GM12865 (cell line): ENCODE measurements at regions not wholly inside any gene's neighbourhood (a gene's known extent, or its start where the extent isn't known, plus 50 kb on each side); places are given as distances from the start of the nearest gene placed in this dataset.

Experiments
- DNase-seq: peaks from one replicate; pipeline ENCODE4 v3.0.0; 2010; ENCODE audit warnings: low read depth
- H3K4me3 ChIP-seq: 2 replicates; pipeline ENCODE4 v1.5.1; 2011; ENCODE audit warnings: mild to moderate bottlenecking, low read depth, low read length, control low read depth
- TF ChIP-seq, protein P1 (sequence below): IDR thresholded peaks from 2 replicates; pipeline ENCODE4 v1.5.1; 2011; ENCODE audit warnings: low read length, control low read depth, low read depth, inconsistent platforms; ENCODE audit not compliant: insufficient read depth; ENCODE audit errors: missing control alignments

DNA sequence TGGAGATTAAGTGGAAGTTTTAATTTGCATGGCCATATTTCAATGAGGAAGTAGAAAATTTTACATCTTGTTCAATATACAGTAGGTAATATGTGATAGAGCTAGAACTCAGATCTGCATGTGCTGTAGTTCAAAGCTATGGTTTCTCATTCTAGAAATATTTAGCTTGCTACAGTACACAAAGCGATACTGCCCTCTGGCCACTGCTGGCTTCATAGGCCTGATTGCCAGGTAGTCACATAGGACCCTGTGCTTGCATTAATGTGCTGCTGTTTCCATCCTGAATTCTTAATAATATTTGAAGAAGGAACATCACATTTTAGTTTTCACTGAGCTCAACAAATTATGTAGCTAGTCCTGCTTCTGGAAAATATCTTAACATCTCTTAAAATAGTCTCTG is 87.0 kb downstream of the PLSCR2 start:
- no peak overlapping the region for H3K4me3 ChIP-seq
- no peak for DNase-seq
- TF ChIP-seq, protein P1, sequence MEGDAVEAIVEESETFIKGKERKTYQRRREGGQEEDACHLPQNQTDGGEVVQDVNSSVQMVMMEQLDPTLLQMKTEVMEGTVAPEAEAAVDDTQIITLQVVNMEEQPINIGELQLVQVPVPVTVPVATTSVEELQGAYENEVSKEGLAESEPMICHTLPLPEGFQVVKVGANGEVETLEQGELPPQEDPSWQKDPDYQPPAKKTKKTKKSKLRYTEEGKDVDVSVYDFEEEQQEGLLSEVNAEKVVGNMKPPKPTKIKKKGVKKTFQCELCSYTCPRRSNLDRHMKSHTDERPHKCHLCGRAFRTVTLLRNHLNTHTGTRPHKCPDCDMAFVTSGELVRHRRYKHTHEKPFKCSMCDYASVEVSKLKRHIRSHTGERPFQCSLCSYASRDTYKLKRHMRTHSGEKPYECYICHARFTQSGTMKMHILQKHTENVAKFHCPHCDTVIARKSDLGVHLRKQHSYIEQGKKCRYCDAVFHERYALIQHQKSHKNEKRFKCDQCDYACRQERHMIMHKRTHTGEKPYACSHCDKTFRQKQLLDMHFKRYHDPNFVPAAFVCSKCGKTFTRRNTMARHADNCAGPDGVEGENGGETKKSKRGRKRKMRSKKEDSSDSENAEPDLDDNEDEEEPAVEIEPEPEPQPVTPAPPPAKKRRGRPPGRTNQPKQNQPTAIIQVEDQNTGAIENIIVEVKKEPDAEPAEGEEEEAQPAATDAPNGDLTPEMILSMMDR: no peak

DNA sequence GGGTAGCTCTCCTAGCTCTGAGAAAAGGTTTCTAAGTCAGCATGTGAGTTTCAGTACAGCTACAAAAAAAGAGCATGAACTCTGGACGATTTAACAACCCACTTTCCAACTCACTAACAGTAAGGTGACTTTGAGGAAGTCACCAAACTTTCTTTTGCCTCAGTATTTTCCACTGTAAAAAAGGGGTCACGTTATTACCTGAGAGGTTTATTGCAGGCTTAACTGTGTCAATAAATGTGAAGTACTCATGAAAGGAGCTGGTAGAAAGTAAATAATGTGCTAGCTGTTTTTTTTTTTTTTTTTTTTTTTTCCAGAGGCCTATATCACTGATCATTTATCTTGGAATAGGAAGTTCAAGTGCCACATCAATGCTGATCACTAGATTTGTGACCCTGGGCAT is 89.3 kb downstream of the PLSCR2 start:
- TF ChIP-seq, protein P1: no peak
- DNase-seq: no peak
- H3K4me3 ChIP-seq: no peak overlapping the region

GRCh38 chr3:146375219-146375618 is 94.1 kb downstream of the PLSCR2 start:
- TF ChIP-seq, protein P1: no peak
- no peak for DNase-seq
- no peak overlapping the region for H3K4me3 ChIP-seq

- TF ChIP-seq, protein P1: no peak
- no peak overlapping the region for H3K4me3 ChIP-seq
- DNase-seq: no peak
These were observed 95.2 kb downstream of the PLSCR2 start for GRCh38 chr3:146374146-146374545.

DNA sequence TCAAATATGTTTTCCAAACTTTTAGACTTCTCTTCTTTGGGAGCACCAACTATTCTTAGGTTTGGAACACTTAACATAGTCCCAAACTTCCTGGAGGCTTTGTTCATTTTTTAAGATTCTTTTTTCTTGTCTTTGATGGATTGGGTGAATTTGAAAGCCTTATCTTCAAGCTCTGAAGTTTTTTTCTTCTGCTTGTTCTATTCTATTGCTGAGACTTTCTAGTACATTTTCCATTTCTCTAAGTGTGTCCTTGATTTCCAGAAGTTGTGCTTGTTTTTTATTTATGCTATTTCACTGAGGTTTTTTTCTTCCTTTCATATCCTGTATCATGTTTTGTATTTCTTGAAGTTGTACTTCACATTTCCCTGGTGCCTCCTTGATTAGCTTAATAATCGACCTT is 97.5 kb downstream of the PLSCR2 start:
- TF ChIP-seq, protein P1: no peak
- no peak for DNase-seq
- no peak overlapping the region for H3K4me3 ChIP-seq

DNA sequence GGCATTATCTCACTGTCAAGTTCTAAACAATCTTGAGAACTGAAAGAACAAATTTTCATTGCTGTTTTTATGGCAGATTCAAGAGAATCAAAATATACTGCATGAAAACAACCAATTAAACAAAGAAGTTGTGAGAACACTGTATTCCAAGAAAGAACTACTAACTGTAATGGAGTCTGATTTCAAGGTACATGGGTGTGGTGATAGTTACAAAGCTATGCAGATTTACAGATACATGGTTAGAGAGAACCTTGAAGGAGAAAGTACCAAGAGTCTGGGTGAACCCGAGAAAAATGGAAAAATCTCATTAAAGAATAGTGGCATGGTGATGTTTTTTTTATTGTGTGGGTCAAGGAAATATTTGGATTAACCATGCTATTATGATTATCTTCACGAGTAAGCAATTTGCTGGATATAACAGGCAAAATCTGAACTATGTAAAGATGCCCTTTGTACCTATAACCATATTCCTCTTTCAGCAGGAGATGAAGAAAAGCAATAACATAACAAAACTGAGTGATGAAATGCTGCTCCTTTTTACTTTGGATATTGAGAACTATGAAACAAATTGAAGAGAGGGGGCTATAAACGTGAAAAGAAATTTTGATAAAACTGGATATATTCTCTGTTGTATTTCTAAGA is 100.4 kb downstream of the PLSCR2 start:
- DNase-seq: no peak

More for the DNA sequence above, 100.4 kb downstream of the PLSCR2 start:
- no peak overlapping the region for H3K4me3 ChIP-seq
- TF ChIP-seq, protein P1: no peak
